ENCODE measurements at regions not wholly inside any gene's neighbourhood (a gene's known extent, or its start where the extent isn't known, plus 50 kb on each side); places are given as distances from the start of the nearest gene placed in this dataset.
A peak's percentile ranks its signal among the peaks of the same experiment; 100 is the strongest.

DNA sequence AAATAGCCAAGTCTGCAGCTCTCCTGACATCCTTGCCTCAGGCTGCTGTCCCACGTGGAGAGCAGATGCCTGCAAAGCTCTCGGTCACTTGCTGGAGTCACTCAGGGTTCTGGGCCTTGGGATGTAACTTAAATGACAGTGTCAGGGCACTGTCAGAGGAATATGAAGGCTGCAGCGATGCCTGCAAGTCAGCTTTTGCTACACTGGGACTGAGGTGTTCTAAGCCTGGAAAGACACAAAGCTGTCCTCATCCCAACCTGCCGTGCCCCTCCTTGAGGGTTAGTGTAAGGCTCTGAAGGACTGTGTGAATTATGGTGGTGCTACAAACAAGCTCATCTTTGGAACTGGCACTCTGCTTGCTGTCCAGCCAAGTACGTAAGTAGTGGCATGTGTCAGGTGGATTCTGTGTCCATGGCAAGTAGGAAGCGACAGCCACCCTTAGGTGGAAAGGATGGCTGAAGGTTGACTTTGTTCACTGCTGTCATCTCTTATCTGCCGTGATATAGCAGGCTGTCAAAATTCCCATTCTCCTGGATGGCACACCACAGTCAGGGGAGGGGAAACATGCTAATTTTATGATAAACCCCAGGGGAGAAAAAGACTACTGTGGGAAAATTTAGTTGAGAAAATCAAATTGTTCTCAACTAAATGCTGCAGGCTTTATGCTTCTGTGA is 79.9 kb downstream of the DAD1 start:
- Mint-ChIP-seq H3K9me3 (ENCODE audit: unreplicated experiment) (no peaks in the 10 kb centered on the region), H3K27ac (ENCODE audit: unreplicated experiment) (no peak overlapping the region), H3K4me3 (ENCODE audit: unreplicated experiment) (no peak overlapping the region), H3K27me3 (ENCODE audit: unreplicated experiment) (peaks cover 2% of the 10 kb centered on the region), H3K36me3 (ENCODE audit: low read depth, unreplicated experiment) (no peaks in the 10 kb centered on the region), H3K4me1 (ENCODE audit: unreplicated experiment) (peaks cover 70% of the 10 kb centered on the region)
- TF ChIP-seq, protein P1, sequence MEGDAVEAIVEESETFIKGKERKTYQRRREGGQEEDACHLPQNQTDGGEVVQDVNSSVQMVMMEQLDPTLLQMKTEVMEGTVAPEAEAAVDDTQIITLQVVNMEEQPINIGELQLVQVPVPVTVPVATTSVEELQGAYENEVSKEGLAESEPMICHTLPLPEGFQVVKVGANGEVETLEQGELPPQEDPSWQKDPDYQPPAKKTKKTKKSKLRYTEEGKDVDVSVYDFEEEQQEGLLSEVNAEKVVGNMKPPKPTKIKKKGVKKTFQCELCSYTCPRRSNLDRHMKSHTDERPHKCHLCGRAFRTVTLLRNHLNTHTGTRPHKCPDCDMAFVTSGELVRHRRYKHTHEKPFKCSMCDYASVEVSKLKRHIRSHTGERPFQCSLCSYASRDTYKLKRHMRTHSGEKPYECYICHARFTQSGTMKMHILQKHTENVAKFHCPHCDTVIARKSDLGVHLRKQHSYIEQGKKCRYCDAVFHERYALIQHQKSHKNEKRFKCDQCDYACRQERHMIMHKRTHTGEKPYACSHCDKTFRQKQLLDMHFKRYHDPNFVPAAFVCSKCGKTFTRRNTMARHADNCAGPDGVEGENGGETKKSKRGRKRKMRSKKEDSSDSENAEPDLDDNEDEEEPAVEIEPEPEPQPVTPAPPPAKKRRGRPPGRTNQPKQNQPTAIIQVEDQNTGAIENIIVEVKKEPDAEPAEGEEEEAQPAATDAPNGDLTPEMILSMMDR (IDR thresholded peaks at IDR 0.05; ENCODE audit: unreplicated experiment): no peak
- DNase-seq (ENCODE audit: low spot score): no peak

- peaks cover 65% of the 10 kb centered on the region for H3K4me1 Mint-ChIP-seq (ENCODE audit: unreplicated experiment)
- no peak overlapping the region for H3K27ac Mint-ChIP-seq (ENCODE audit: unreplicated experiment)
- H3K9me3 Mint-ChIP-seq (ENCODE audit: unreplicated experiment): no peaks in the 10 kb centered on the region
Measured at GRCh38 chr14:22508662-22509035, 80.4 kb downstream of the DAD1 start.

GRCh38 chr14:22508150-22508457 is 80.9 kb downstream of the DAD1 start:
- no peak for DNase-seq (ENCODE audit: low spot score)
- Mint-ChIP-seq H3K27ac (ENCODE audit: unreplicated experiment) (no peak overlapping the region), H3K4me3 (ENCODE audit: unreplicated experiment) (no peak overlapping the region), H3K4me1 (ENCODE audit: unreplicated experiment) (peaks cover 59% of the 10 kb centered on the region), H3K36me3 (ENCODE audit: low read depth, unreplicated experiment) (no peaks in the 10 kb centered on the region), H3K9me3 (ENCODE audit: unreplicated experiment) (no peaks in the 10 kb centered on the region), H3K27me3 (ENCODE audit: unreplicated experiment) (peaks cover 2% of the 10 kb centered on the region)
- TF ChIP-seq, protein P1 (IDR thresholded peaks at IDR 0.05; ENCODE audit: unreplicated experiment): no peak

More at GRCh38 chr14:22508662-22509035, 80.4 kb downstream of the DAD1 start:
- no peak for DNase-seq (ENCODE audit: low spot score)
- Mint-ChIP-seq H3K27me3 (ENCODE audit: unreplicated experiment) (peaks cover 2% of the 10 kb centered on the region), H3K36me3 (ENCODE audit: low read depth, unreplicated experiment) (no peaks in the 10 kb centered on the region), H3K4me3 (ENCODE audit: unreplicated experiment) (no peak overlapping the region)
- TF ChIP-seq, protein P1 (IDR thresholded peaks at IDR 0.05; ENCODE audit: unreplicated experiment): no peak

DNA sequence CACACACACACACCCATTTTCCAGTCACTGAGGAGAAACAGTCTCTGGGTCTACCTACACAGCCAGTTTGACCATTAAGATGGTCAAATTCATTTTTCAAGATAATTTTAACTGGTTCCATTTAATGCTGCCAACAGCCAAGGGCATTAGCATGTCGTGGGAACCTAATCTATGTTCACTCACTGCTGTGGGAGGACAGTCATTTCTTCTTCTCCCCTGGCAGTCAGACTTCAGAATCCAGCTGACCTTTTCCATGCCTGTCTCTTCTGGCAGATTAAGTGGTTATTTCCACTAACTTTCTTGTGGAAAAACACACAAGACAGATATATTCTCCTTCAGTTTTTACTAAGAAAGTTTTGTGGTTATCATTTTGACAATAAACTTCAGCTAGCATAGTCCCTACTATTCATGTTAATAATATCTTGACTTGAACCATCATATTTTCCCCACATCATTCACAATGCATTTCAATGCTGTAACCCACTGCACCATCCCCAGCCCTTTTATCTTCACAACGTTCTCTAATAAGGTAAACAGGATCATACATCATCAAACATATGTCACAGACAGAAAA is 82.2 kb downstream of the DAD1 start:
- H3K36me3 Mint-ChIP-seq (ENCODE audit: low read depth, unreplicated experiment): no peaks in the 10 kb centered on the region
- no peak for DNase-seq (ENCODE audit: low spot score)
- peaks cover 2% of the 10 kb centered on the region for H3K27me3 Mint-ChIP-seq (ENCODE audit: unreplicated experiment)
- peak overlapping the region; percentile 76 for H3K27ac Mint-ChIP-seq (ENCODE audit: unreplicated experiment)
- H3K9me3 Mint-ChIP-seq (ENCODE audit: unreplicated experiment): no peaks in the 10 kb centered on the region
- H3K4me1 Mint-ChIP-seq (ENCODE audit: unreplicated experiment): peaks cover 57% of the 10 kb centered on the region
- TF ChIP-seq, protein P1 (IDR thresholded peaks at IDR 0.05; ENCODE audit: unreplicated experiment): no peak
- H3K4me3 Mint-ChIP-seq (ENCODE audit: unreplicated experiment): peak overlapping the region; percentile 26

- peaks cover 56% of the 10 kb centered on the region for H3K4me1 Mint-ChIP-seq (ENCODE audit: unreplicated experiment)
- TF ChIP-seq, protein P1 (IDR thresholded peaks at IDR 0.05; ENCODE audit: unreplicated experiment): no peak
- DNase-seq (ENCODE audit: low spot score): no peak
- H3K36me3 Mint-ChIP-seq (ENCODE audit: low read depth, unreplicated experiment): no peaks in the 10 kb centered on the region
- no peaks in the 10 kb centered on the region for H3K9me3 Mint-ChIP-seq (ENCODE audit: unreplicated experiment)
- peaks cover 2% of the 10 kb centered on the region for H3K27me3 Mint-ChIP-seq (ENCODE audit: unreplicated experiment)
- H3K27ac Mint-ChIP-seq (ENCODE audit: unreplicated experiment): peak overlapping the region; percentile 76
- no peak overlapping the region for H3K4me3 Mint-ChIP-seq (ENCODE audit: unreplicated experiment)
Measured at GRCh38 chr14:22506378-22506710, 82.7 kb downstream of the DAD1 start.
